ENCODE measurements at regions not wholly inside any gene's neighbourhood (a gene's known extent, or its start where the extent isn't known, plus 50 kb on each side); places are given as distances from the start of the nearest gene placed in this dataset.

GRCh38 chrX:39965051-39965573, 132.6 kb downstream of the BCOR start:
- H3K4me1 ChIP-seq, result no peaks in the 10 kb centered on the region
- DNase-seq, result no peak
- intact Hi-C loops (cut with DNase I), result no loop called here
- WGBS, 2 donors, result 71 to 86% methylated on average over 1 of the region's 1 CpG
- H3K27me3 ChIP-seq, result no peaks in the 10 kb centered on the region
- H3K4me3 ChIP-seq, result no peak overlapping the region
- TF ChIP-seq, protein P1, sequence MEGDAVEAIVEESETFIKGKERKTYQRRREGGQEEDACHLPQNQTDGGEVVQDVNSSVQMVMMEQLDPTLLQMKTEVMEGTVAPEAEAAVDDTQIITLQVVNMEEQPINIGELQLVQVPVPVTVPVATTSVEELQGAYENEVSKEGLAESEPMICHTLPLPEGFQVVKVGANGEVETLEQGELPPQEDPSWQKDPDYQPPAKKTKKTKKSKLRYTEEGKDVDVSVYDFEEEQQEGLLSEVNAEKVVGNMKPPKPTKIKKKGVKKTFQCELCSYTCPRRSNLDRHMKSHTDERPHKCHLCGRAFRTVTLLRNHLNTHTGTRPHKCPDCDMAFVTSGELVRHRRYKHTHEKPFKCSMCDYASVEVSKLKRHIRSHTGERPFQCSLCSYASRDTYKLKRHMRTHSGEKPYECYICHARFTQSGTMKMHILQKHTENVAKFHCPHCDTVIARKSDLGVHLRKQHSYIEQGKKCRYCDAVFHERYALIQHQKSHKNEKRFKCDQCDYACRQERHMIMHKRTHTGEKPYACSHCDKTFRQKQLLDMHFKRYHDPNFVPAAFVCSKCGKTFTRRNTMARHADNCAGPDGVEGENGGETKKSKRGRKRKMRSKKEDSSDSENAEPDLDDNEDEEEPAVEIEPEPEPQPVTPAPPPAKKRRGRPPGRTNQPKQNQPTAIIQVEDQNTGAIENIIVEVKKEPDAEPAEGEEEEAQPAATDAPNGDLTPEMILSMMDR (IDR thresholded peaks at IDR 0.05), result no peak
- no peak for ATAC-seq
- H3K36me3 ChIP-seq, result no peaks in the 10 kb centered on the region
- H3K27ac ChIP-seq, result no peak overlapping the region
- H3K9me3 ChIP-seq, result no peaks in the 10 kb centered on the region
- no peak for FAIRE-seq

GRCh38 chrX:39966176-39966575, 131.6 kb downstream of the BCOR start:
- H3K4me3 ChIP-seq, result no peak overlapping the region

DNA sequence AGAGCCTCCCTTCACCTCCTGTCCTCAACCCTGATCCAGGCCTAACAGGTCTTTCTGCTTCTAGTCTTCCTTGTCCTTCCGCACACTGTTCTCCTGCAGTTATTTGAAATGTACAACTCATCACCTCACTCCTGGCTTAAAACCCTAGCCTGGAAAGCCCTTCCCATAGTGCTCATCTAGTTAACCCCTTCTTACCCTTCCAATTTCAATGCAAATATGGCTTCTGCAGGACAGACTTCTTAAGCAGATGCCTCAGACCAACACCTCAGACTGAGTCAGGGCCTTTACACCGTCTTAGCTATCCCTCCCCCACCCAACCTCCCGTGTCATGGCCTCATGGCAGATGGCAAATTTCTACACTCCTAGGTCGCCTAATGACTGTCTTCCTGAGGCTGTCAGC, 130.4 kb downstream of the BCOR start:
- H3K4me3 ChIP-seq, result no peak overlapping the region
- DNase-seq, result no peak
- intact Hi-C loops (cut with DNase I), result no loop called here
- 81 to 85% methylated on average over 4 of the region's 4 CpGs for WGBS, 2 donors
- no peaks in the 10 kb centered on the region for H3K4me1 ChIP-seq
- TF ChIP-seq, protein P1 (IDR thresholded peaks at IDR 0.05), result no peak
- FAIRE-seq, result no peak
- H3K36me3 ChIP-seq, result no peaks in the 10 kb centered on the region
- H3K27me3 ChIP-seq, result no peaks in the 10 kb centered on the region
- no peak overlapping the region for H3K27ac ChIP-seq
- no peaks in the 10 kb centered on the region for H3K9me3 ChIP-seq
- ATAC-seq, result no peak

More at GRCh38 chrX:39966176-39966575, 131.6 kb downstream of the BCOR start:
- FAIRE-seq (no peak), ATAC-seq (no peak), DNase-seq (no peak)
- no peaks in the 10 kb centered on the region for H3K27me3 ChIP-seq
- H3K9me3 ChIP-seq, result no peaks in the 10 kb centered on the region
- intact Hi-C loops (cut with DNase I), result no loop called here
- H3K36me3 ChIP-seq, result no peaks in the 10 kb centered on the region
- H3K27ac ChIP-seq, result no peak overlapping the region
- H3K4me1 ChIP-seq, result no peaks in the 10 kb centered on the region
- TF ChIP-seq, protein P1 (IDR thresholded peaks at IDR 0.05), result no peak
- 72 to 75% methylated on average over 8 of the region's 8 CpGs for WGBS, 2 donors

DNA sequence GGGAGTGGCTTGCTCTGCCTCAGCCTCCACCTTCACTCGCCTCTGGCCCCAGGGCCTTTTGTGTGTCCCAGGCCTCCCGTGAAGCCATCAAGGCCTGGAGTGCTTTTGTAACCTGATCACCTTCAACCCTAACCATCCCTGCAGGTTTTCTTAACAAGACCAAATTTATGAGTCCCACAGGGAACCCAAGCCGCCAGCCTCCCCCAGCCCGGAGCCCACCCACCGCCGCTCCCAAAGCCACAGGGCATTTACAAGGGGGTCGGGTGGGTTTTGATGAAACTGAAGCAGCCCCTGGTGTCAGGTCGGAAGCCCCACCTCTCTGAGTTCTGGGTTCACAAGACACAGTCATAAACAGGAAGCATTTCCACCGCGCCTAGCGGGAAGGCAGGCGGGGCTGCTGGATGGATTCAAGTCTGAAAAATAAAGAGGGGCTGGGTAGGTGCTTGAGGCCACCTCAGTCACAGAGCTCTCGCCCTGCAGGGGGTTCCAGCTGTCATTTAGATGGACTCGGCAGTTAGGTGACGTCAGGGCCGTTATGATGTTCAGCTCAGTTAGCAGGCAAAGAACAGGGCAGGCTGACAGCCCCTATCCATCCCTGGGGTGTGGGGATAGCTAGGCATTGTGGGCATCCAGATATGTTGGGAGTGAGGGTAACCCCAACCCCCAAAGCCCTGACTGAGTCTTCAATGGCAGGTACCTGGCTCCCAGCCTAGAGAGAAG, 128.5 kb downstream of the BCOR start:
- H3K4me3 ChIP-seq, result no peak overlapping the region
- H3K4me1 ChIP-seq, result no peaks in the 10 kb centered on the region
- H3K27ac ChIP-seq, result no peak overlapping the region
- no peak for ATAC-seq
- no peaks in the 10 kb centered on the region for H3K36me3 ChIP-seq
- intact Hi-C loops (cut with DNase I), result no loop called here
- no peaks in the 10 kb centered on the region for H3K9me3 ChIP-seq
- TF ChIP-seq, protein P1 (IDR thresholded peaks at IDR 0.05), result no peak
- WGBS, 2 donors, result 46 to 71% methylated on average over 16 of the region's 16 CpGs
- DNase-seq, result no peak
- no peaks in the 10 kb centered on the region for H3K27me3 ChIP-seq
- no peak for FAIRE-seq

GRCh38 chrX:39969819-39970504, 127.8 kb downstream of the BCOR start:
- ATAC-seq (no peak), DNase-seq (no peak), FAIRE-seq (no peak)
- TF ChIP-seq, protein P1 (IDR thresholded peaks at IDR 0.05), result no peak
- H3K9me3 ChIP-seq, result no peaks in the 10 kb centered on the region
- H3K27ac ChIP-seq, result no peak overlapping the region
- no peaks in the 10 kb centered on the region for H3K36me3 ChIP-seq
- 79 to 81% methylated on average over 19 of the region's 19 CpGs for WGBS, 2 donors
- H3K27me3 ChIP-seq, result no peaks in the 10 kb centered on the region
- no peak overlapping the region for H3K4me3 ChIP-seq
- H3K4me1 ChIP-seq, result no peaks in the 10 kb centered on the region
- intact Hi-C loops (cut with DNase I), result no loop called here
